GM10248 (cell line): ENCODE measurements at regions not wholly inside any gene's neighbourhood (a gene's known extent, or its start where the extent isn't known, plus 50 kb on each side); places are given as distances from the start of the nearest gene placed in this dataset.

Experiments
- CTCF ChIA-PET: fragments of 300-600 bp; sonication (Branson Sonifier 250); formaldehyde crosslinking; extraction: SDS; loops from one replicate; lab custom pipeline; 2021; ENCODE audit warnings: antibody characterized with exemption; lab: Yijun Ruan, JAX
- POLR2A ChIA-PET: fragments of 350-650 bp; sonication (Branson Sonifier 250); formaldehyde crosslinking; extraction: SDS; loops from one replicate; lab custom pipeline; 2020; ENCODE audit warnings: antibody characterized with exemption; lab: Yijun Ruan, JAX
- DNase-seq: peaks from one replicate; pipeline ENCODE4 v3.0.0; 2012; ENCODE audit errors: extremely low spot score
- TF ChIP-seq, protein P1 (sequence below): IDR thresholded peaks from 2 replicates; pipeline ENCODE4 v1.5.1; 2012; ENCODE audit warnings: mild to moderate bottlenecking, low read depth; ENCODE audit errors: extremely low read depth, missing control alignments, control extremely low read depth

DNA sequence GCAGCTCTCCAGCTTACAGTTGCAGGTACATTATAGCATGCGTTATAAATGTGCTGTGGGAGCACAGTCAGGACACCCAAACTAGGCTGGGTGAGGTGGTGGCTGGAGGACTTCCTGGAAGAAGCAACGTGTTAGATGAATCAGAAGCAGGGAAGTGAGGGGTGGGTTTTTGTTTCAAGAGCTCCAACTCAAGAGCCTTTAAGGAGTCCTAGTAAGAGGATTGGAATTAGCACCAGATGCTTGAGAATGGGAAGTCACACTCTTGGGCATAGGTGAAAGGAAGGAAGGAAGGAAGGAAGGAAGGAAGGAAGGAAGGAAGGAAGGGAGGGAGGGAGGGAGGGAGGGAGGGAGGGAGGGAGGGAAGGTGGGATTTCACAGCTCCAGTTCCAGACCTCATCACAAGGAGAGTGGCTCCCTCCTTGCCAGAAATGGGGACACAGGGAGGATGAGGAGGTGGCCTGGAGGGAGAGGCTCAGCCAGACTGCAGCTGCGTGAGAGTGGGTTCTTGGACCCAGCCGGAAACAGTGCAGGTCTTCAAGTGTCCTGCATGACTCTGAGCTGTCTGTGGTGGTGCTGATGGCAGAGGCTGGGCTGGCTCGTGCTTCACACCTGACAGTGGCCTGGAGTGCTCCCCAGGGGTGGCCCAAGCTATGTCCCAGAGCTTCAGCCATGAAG, 115.7 kb upstream of the GSC start:
- CTCF ChIA-PET: no interaction called here
- DNase-seq: no peak
- POLR2A ChIA-PET: no interaction called here
- TF ChIP-seq, protein P1, sequence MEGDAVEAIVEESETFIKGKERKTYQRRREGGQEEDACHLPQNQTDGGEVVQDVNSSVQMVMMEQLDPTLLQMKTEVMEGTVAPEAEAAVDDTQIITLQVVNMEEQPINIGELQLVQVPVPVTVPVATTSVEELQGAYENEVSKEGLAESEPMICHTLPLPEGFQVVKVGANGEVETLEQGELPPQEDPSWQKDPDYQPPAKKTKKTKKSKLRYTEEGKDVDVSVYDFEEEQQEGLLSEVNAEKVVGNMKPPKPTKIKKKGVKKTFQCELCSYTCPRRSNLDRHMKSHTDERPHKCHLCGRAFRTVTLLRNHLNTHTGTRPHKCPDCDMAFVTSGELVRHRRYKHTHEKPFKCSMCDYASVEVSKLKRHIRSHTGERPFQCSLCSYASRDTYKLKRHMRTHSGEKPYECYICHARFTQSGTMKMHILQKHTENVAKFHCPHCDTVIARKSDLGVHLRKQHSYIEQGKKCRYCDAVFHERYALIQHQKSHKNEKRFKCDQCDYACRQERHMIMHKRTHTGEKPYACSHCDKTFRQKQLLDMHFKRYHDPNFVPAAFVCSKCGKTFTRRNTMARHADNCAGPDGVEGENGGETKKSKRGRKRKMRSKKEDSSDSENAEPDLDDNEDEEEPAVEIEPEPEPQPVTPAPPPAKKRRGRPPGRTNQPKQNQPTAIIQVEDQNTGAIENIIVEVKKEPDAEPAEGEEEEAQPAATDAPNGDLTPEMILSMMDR: no peak

DNA sequence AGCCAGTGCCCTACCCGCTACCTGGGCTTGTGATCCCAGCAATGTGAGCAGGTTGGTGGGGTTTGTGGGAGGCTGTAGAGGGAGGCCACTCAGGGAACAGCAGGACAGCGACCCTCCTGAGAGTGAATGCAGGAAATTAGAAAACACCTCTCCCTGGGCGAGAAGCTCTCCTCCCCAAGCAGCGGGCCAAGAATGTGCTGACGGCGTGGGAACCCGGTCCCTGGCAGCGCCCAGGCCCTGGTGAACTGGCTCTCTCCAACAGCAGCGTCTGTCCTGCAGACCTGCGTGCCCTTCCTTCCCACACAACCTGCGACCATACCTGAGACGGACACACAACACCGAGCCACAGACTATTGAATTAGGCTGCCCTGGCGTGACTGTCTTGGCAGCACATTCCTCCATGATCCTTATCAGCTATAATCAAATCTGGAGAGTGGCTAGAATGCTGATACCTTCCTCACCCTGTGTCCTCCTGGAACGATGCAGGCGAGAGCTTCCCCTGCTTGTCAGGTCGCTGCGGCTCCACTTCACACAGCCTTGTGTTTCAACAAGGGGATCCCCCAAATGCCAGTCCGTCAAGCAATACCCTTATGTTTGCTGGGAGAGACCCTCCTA, 114.8 kb upstream of the GSC start:
- no peak for DNase-seq
- ChIA-PET POLR2A (no interaction called here), CTCF (no interaction called here)
- TF ChIP-seq, protein P1: no peak

DNA sequence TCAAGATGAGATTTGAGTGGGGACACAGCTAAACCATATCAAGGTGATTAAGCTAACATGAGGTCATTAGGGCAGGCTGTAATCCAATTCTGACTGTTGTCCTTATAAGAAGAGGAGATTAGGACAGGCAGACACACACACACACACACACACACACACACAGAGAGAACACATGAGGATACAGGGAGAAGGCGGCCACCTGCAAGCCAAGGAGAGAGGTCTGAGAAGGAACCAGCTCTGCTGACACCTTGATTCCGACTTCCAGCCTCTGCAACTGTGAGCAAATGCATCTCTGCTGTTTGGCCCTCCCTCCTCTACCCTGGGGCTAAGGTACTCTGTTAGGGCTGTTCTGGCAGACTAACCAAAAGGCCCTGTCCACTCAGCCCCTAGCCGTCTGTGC, 112.5 kb upstream of the GSC start:
- TF ChIP-seq, protein P1: no peak
- ChIA-PET POLR2A (no interaction called here), CTCF (interaction anchor here (1.6 kb wide), 1 partner anchor 13 kb away, joined by 3 read pairs; no protein-coding TSS in a partner anchor)
- DNase-seq: no peak

DNA sequence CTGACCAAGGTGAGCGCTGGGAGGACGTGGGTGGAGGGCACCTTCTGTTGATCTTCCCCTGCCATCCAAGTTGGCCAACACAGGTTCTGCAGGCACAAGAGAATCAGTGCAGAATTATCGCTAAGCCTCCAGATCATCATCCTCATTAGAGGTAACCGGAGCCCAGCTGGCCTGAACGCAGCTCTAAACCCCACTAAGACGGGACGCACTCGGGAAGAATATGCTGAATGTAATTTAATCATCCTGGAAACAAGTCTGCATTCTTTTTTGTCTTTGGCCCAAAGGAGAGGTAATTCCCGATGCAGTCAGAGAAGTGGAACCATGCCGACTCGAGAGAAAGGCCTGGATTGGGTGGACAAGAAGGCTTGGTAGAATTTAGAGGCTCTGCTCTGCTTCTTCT, 111.0 kb upstream of the GSC start:
- POLR2A ChIA-PET: no interaction called here

DNA sequence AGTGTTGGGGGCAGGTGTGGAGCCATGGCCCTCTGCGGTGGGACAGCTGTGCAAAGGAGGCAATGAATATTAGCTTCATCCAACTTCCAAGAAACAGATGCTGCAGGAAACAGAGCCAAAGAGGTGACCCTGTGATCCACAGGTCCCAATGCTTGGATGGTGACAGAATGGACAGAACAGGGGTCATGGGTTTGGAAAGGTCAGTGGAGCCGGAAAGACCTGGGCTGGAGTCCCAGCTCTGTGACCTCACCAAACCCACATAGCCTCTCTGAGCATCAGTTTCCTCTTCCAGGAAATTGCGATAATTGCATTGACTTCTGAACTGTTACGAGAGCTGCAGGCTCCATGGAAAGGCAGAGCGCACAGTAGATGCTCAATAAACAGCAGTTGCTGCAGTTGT, 110.2 kb upstream of the GSC start:
- ChIA-PET CTCF (interaction anchor here (1.2 to 1.6 kb wide), 3 partner anchors 18 to 25 kb away, joined by 3 read pairs; no protein-coding TSS in a partner anchor), POLR2A (no interaction called here)
- TF ChIP-seq, protein P1: no peak
- no peak for DNase-seq

More for the DNA sequence above, 111.0 kb upstream of the GSC start:
- TF ChIP-seq, protein P1: no peak
- CTCF ChIA-PET: interaction anchor here (1.4 kb wide), 1 partner anchor 24 kb away, joined by 3 read pairs; no protein-coding TSS in a partner anchor
- DNase-seq: no peak

DNA sequence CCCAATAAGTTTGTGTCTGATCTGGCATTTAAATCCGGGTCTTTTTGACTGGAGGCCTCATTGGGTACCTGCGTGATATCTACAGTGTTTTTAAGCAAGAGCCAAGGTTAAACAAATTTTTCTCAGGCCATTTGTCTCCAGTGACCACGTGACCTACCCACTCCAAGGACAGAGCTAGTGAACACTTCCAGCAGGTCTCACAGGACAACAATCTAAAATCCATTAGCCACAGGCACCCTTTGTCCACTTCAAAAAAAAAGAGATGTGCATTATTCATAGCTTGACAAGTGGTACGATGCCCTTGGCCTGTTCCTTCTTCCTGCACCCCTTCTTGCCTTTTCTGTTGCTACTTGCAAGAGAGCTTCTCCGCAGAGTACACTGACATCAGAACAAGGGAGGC, 109.6 kb upstream of the GSC start:
- ChIA-PET CTCF (interaction anchor here (1.2 to 1.6 kb wide), 2 partner anchors 17 to 19 kb away, joined by 3 read pairs; no protein-coding TSS in a partner anchor), POLR2A (no interaction called here)
- no peak for DNase-seq
- TF ChIP-seq, protein P1: no peak
